Cardiac muscle cell (in vitro differentiated cells and primary cell): ENCODE measurements at regions not wholly inside any gene's neighbourhood (a gene's known extent, or its start where the extent isn't known, plus 50 kb on each side); places are given as distances from the start of the nearest gene placed in this dataset.

Experiments used
- DNase-seq, 2 donors: peaks; one replicate each; pipeline versions ENCODE4 v3.0.0 to v3.0.0-alpha.2; 2010 to 2017; ENCODE audit warnings: low read depth in 1 of 2, low spot score in 1 of 2
- H3K27ac ChIP-seq: fragments of 200-600 bp; sonication (generic); 2 replicates; pipeline ENCODE4 v1.5.1; 2016
- H3K27me3 ChIP-seq: fragments of 200-600 bp; sonication (generic); 2 replicates; pipeline ENCODE4 v1.6.0; 2016; ENCODE audit warnings: control low read depth
- H3K36me3 ChIP-seq: fragments of 200-600 bp; sonication (generic); 2 replicates; pipeline ENCODE4 v1.5.1; 2016; ENCODE audit warnings: control low read depth
- H3K4me1 ChIP-seq: fragments of 200-600 bp; sonication (generic); 2 replicates; pipeline ENCODE4 v1.8.1; 2017; ENCODE audit warnings: low read depth, mild to moderate bottlenecking, mixed run types
- H3K4me3 ChIP-seq: fragments of 200-600 bp; sonication (generic); 2 replicates; pipeline ENCODE4 v1.5.1; 2016; ENCODE audit warnings: mild to moderate bottlenecking
- H3K9me3 ChIP-seq: fragments of 200-600 bp; sonication (generic); 2 replicates; pipeline ENCODE4 v1.5.1; 2017; ENCODE audit warnings: low read depth, mild to moderate bottlenecking, control low read depth
- TF ChIP-seq, protein P1 (sequence below): IDR thresholded peaks from 2 replicates; pipeline ENCODE4 v1.5.1; 2012; ENCODE audit warnings: low read depth, mild to moderate bottlenecking, low read length

DNA sequence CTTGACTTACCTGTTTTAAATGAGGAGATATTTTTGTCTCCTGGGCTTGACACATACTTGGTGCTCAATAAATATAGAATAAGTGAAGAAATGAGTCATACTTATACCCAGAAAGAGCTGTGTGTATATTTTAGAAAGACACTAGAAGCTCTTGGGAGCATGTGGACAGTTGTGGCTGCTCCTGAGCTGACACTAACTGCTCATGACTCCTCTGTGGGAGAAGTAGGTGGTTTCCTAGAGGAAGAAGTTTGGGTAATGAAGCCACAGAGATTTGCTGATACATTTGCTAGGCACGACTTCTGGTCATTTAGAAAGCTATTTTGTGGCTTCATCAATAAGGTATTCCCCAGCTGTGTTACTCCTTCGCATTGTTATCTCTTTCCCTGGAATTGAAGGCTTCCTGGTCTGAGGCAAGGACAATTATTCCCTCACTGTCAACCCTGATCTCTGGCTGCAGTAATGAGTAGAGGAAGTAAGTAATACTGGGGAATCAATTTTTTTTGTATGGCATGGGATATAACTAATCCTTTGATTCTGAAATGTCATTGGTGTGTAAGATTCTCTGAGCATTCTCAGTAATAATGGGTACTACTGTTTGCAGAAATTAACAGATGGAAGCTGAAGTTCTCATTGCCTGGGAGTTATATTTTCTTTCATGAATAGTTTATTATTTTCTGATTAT, 79.6 kb upstream of the DCBLD2 start:
- Histone ChIP-seq H3K4me1 (peaks cover 5% of the 10 kb centered on the region), H3K27ac (no peak overlapping the region), H3K4me3 (no peak overlapping the region), H3K36me3 (no peaks in the 10 kb centered on the region), H3K27me3 (no peaks in the 10 kb centered on the region), H3K9me3 (no peaks in the 10 kb centered on the region)
- TF ChIP-seq, protein P1, sequence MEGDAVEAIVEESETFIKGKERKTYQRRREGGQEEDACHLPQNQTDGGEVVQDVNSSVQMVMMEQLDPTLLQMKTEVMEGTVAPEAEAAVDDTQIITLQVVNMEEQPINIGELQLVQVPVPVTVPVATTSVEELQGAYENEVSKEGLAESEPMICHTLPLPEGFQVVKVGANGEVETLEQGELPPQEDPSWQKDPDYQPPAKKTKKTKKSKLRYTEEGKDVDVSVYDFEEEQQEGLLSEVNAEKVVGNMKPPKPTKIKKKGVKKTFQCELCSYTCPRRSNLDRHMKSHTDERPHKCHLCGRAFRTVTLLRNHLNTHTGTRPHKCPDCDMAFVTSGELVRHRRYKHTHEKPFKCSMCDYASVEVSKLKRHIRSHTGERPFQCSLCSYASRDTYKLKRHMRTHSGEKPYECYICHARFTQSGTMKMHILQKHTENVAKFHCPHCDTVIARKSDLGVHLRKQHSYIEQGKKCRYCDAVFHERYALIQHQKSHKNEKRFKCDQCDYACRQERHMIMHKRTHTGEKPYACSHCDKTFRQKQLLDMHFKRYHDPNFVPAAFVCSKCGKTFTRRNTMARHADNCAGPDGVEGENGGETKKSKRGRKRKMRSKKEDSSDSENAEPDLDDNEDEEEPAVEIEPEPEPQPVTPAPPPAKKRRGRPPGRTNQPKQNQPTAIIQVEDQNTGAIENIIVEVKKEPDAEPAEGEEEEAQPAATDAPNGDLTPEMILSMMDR = no peak
- DNase-seq = peak in 1 of 2 donors; percentile 20

DNA sequence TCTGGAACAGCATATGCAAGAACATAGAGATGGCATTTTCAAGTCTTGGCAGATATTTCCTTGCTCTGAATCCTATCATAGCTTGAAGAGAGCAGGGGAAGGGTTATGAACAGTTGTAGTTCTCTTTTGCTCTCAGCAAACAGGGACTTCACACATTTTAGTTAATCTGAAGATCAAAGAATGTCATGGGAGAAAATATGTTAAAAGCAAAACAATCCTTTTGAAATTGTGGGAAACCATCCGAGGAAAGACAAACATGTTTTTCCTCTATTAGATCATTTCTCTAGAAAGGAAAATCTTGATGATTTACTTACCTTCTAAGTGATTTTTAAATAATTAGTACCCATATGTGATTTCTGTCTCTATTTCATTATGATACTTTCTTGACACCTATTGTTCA, 77.8 kb upstream of the DCBLD2 start:
- H3K9me3 ChIP-seq = no peaks in the 10 kb centered on the region
- H3K4me1 ChIP-seq = no peaks in the 10 kb centered on the region
- no peaks in the 10 kb centered on the region for H3K27me3 ChIP-seq
- DNase-seq = no peak
- H3K36me3 ChIP-seq = no peaks in the 10 kb centered on the region
- H3K27ac ChIP-seq = no peak overlapping the region
- no peak overlapping the region for H3K4me3 ChIP-seq
- TF ChIP-seq, protein P1 = no peak

DNA sequence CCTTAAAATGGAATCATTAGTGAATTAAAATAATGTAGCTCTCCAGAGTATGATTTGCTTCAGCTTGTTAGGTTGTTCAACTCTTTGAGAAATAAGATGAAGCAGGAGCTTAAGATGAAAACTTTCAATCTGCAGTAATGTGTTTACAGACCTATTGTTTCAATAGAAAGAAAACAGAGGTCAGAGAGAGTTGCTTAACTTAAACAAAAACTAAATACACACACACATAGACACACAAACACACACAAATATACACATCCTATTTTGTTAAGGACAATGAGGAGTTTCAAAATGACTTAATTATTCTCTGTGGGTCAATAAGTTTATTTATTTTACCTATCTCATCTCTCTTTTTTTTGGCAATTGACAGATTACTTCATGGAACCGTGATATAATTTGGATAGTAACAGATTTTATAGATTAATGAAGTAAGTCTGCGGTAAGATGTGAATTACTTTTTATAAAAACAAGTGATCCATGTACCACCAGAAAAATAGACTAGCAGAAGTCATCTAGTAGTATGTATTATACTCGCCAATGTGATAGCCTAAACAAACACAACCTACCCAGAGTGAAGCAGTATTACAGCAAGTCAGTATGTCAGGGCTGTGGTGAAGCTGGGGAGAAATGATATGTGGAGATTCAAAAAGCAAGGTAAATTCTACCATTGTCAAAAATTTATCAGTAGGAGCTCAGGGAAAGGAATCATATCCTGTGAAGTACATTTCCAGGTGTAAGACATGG, 76.7 kb upstream of the DCBLD2 start:
- H3K4me3 ChIP-seq = no peak overlapping the region

DNA sequence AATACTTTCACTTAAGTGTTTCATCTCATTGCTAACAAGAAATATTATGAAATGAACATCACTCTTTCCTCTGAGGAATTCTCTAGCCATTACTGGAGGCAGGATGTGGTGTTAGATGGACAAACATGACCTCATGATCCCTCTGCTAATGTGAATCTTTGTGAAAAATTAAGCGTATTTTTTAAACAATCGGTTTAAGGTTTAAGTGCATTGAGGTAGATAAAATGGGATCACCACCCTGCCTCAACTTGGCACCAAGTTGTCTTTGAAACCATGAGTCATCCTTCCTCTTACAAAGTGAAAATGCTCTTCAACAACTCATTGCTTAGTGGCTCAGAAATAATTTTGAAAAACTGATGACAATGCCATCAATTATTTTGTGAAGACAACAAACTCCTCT, 76.0 kb upstream of the DCBLD2 start:
- Histone ChIP-seq H3K4me3 (no peak overlapping the region), H3K9me3 (no peaks in the 10 kb centered on the region), H3K27ac (no peak overlapping the region), H3K36me3 (no peaks in the 10 kb centered on the region), H3K27me3 (no peaks in the 10 kb centered on the region), H3K4me1 (no peaks in the 10 kb centered on the region)
- peak in 1 of 2 donors; percentile 72 for DNase-seq
- TF ChIP-seq, protein P1 = no peak

More for the DNA sequence above, 76.7 kb upstream of the DCBLD2 start:
- no peaks in the 10 kb centered on the region for H3K27me3 ChIP-seq
- no peak for DNase-seq
- H3K36me3 ChIP-seq = no peaks in the 10 kb centered on the region
- TF ChIP-seq, protein P1 = no peak
- H3K9me3 ChIP-seq = no peaks in the 10 kb centered on the region
- no peak overlapping the region for H3K27ac ChIP-seq
- H3K4me1 ChIP-seq = no peaks in the 10 kb centered on the region

DNA sequence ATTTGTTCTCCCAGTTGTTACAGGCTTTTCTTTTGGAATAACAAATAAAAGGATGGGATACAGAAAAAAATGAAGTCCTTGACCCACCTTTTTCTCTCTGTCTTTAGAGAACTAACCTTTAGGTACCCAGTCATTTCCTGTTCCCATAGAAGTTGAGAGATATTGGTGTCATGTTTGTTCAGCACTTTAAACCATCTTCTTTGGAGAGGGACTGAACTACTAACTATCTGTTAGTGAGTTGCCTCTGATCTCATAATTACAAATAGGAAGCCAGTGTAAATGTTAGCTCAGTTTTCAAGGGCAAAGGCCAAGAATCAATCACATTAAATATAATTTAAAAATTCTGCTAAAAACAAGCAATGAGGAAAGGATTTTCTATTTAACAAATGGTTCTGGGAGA, 72.9 kb upstream of the DCBLD2 start:
- Histone ChIP-seq H3K36me3 (no peaks in the 10 kb centered on the region), H3K4me3 (no peak overlapping the region), H3K27me3 (no peaks in the 10 kb centered on the region), H3K9me3 (no peaks in the 10 kb centered on the region), H3K4me1 (no peaks in the 10 kb centered on the region), H3K27ac (no peak overlapping the region)
- no peak for DNase-seq
- TF ChIP-seq, protein P1 = no peak
